Cerebellar cortex (tissue), 1 donor: ENCODE measurements at regions not wholly inside any gene's neighbourhood (a gene's known extent, or its start where the extent isn't known, plus 50 kb on each side); places are given as distances from the start of the nearest gene placed in this dataset.
"Not testable (repeated sequence)": the region's sequence is repeated elsewhere in the genome, so short reads cannot be mapped to it uniquely, and the experiment has no call there.

Experiments
- DNase-seq: peaks from one replicate; pipeline ENCODE4 v3.0.0-alpha.2; 2015; ENCODE audit warnings: low spot score

- no peak for DNase-seq
These were observed 56.2 kb upstream of the ANXA1 start for GRCh38 chr9:73095425-73095824.

DNA sequence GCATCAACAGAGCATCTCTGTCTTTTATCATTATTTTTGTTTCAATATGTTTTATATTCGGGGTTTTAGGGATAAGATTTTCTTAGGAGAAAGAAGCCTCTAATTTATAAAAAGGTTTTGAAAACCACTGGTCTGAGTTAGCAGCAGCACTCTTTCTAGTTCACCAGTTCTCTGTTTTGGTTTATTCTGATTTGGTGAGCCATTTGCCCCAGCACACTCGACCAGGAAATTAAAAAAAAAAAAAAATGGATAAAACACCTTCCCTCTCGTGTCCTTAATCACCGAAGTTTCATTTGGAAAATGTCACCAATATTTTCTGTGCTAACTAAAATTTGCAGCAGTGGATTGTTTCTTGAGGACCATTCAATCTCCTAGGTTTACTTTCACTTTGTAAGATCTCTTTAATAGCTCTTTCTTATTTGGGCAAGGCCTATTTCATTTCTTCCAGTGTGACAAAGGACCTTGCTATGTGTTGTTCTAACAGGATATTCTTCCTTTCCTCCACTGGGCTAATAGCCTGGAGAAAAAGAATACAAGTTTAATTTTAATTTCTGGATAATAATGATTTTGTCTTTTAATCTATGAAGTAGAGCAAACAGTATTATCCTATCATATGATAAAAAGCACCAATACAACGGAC is 57.8 kb upstream of the ANXA1 start:
- no peak for DNase-seq

DNA sequence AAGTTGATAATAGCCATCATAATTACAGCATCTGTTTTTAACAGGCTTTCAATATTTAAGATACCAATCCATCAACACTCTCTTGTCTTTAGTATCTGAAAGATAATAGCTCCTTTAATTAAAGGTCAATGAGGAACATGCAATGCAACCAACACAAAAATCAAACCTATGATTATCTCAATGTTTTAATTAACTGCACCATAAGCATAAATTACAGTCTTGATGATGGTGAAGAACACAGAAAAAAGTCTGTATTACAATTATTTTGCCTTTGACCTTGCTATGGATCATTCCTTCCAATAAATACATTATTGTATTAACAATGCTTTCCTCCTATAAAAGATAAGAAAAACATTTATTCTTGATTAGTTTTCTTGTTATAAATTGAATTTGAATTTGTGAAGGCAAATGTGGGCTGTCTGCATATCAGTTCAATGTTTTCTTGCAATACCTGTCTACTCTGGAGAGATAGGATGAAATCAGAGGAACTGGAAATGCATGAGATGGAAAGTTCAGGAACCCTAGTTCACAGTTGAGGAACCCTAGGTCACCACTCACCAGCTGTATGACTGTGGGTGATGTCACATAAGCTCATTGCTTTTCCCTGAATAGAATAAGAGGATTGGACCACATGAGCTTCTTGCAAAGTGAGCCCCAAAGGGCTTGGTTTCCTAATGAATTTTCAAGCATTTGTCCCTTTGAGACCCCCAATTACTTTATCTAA is 58.5 kb upstream of the ANXA1 start:
- DNase-seq = no peak

DNA sequence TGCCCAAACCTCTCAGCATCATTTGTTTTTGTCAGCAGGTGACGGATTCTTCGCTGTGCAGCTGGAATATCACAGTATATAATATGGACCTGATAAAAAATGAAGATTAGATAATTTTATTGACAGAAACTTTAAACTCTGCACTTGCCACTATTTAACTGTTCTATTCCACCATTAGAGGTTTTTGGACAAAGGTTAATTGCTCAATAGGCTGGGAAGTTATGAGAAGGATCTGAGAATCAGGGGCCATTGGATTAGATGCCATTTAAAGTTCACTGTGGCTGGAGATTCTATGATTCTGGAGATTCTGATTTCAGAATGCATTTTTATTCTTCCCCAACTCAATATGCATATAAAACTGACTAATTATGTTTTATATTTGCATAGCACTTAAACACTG is 59.8 kb upstream of the ANXA1 start:
- no peak for DNase-seq

DNA sequence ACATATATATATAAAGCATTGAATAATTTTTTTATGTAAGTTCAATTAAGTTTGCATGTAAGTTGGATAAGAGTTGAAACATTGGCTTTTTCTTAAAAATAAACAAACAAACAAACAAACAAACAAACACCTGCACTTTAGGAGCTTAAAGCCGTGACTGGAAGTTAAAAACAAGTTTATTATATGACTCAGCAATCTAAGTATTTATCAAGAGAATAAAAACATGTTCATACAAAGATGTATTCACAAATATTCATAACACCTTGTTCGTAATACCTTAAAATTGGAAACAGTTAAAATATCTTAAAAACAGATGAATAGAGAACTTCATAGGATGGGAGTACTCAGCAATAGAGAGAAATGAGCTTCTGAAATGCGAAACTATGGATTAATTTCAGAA is 61.5 kb upstream of the ANXA1 start:
- no peak for DNase-seq

DNA sequence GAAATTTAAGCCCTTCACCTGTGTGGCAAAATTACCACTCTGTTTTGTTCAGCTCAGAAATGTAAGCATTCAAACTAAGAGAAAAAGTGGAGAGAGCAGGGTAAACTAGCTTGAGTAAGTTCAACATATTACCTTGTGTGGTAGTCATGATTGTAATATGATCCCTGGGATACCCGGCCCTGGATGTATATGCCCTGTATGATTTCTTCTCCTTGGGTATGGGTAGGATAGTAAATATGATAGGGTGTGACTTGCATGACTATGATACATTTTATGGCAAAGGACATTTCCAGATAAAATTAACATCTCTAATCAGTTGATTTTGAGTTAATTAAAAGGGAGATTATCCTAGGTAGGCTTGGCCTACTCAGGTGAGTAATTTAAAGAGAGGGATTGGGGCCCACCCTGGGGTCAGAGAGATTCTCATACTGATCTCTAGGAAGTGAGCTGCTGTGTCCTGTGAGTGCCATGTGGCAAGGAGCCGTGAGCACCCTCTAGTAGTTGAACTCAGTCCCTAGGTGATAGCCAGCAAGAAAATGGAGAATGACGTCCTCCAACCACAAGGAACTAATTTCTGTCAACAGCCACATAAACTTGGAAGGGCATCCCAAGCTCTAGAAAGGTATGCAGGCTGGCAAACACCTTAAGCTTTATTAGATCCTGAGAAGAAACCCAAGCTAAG is 62.2 kb upstream of the ANXA1 start:
- no peak for DNase-seq

DNA sequence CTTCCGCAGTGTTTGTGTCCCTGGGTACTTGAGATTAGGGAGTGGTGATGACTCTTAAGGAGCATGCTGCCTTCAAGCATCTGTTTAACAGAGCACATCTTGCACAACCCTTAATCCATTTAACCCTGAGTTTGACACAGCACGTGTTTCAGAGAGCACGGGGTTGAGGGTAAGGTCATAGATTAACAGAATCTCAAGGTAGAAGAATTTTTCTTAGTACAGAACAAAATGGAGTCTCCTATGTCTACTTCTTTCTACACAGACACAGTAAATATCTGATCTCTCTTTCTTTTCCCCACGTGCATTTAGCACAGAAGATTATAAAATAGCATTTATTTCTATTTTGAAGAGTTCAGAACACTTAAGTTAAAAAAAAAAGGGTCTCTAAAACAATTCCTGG is 63.8 kb upstream of the ANXA1 start:
- DNase-seq = not testable (repeated sequence)

DNA sequence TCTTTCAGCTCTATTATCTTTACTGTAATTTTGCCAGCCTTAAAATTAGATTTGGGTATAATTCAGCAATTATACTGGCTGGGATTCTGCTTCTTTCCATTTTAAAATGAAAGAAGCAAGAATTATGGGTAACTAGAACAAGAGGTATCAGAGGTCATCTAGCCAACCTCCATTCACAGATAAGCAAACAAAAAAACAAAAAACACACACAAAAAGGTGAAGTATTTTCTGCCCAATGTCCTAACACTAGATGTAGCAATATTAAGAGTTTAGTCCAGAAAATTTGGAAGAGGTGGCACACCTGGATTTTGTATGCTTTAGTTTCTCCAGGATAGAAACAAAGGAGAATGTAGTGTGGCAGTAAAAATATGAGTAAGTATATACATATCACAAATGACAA is 68.1 kb upstream of the ANXA1 start:
- DNase-seq = no peak

GRCh38 chr9:73081979-73082657 is 69.5 kb upstream of the ANXA1 start:
- peak; percentile 41 for DNase-seq

DNA sequence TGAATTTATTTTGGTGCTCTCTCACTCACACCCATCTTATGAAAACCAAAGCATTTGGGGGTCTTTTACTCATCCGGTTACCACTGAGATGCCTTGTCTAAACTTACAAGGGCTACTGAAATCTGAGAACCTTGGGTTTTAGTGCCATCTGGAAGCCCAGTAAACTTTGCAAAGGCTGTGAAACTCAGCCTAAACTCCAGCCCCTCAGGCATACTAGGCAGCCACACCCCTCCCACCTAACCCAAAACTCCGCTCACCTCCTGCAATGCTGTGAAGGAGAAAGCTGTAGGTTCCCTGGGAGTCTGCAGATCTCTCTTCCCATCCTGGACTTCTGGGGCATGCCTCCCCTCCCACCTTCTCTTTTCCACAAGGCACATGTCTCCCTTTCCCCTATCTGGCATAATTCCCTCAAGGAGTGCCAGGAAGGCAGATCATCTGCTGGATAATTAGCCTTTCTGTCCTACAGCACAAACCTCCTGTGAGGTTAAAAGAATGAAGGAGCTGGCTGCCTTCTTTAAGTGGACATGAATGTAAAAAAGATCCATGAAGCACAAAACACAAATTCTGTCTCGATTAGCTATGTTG is 71.5 kb upstream of the ANXA1 start:
- no peak for DNase-seq

- no peak for DNase-seq
These were observed 72.3 kb upstream of the ANXA1 start for GRCh38 chr9:73079326-73079725.

- DNase-seq = no peak
These were observed 74.0 kb upstream of the ANXA1 start for GRCh38 chr9:73077625-73078030.

- no peak for DNase-seq
These were observed 74.7 kb upstream of the ANXA1 start for GRCh38 chr9:73076970-73077369.

DNA sequence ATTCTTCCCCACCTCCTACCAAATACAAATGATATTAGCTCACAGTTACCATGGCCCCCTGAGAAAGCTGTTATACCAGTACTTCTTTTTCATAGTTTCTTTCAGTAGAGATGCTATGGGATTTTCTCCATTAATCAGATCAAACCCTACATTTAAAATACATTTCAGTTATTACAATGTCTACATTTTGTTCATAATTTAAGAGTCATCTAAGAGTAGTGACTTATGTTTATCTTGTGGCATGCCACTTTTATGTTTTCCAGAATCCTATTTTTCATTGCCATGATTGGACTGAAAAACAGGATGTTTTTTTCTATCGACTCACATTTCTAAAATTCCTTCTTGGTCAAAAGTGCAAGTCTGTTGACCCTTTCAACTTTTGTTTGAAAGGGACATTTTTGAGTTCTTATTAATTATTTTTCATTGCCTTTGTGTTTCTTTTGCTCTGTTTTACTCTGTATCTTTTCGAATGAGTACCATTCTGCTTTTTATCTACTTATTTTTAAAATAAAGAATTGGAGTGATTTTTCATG is 77.4 kb upstream of the ANXA1 start:
- DNase-seq = no peak

GRCh38 chr9:73073337-73074175 is 78.1 kb upstream of the ANXA1 start:
- no peak for DNase-seq

DNA sequence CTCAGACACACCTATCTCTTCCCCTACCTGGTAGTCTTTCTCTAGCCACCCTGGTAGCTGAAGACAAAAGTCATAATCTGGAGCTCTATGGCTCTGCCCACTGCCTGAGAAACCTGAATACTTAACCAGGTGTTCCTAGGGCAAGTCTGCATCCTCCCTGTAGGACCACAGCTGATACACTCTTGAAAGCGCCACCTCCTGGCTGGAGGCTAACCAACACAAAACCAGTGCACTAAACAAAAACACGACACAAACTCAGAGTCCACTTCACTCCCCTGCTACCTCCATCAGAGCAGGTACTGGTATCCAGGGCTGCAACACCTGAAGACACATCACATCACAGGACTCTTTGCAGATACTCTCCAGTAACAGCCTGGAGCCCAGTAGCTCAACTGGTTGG is 84.6 kb upstream of the ANXA1 start:
- no peak for DNase-seq

DNA sequence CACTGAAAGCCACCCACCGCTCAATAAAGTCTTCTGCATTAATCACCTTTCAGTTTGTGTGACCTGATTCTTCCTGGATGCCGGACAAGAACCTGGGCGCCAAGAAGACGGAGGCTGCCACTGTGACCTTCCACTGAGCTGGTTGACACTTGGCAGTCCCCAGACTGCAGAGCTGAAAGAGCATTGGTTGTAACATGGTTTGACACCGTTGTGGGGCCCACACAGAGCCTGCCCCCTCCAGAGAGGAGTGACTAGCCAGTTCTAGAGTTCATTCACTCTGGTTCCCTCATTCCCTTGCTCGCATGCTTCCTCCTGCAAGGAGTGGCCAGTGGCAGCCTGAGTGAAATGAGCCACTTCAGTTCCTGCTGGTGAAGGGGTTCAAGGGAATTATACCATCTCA is 86.2 kb upstream of the ANXA1 start:
- DNase-seq = no peak

DNA sequence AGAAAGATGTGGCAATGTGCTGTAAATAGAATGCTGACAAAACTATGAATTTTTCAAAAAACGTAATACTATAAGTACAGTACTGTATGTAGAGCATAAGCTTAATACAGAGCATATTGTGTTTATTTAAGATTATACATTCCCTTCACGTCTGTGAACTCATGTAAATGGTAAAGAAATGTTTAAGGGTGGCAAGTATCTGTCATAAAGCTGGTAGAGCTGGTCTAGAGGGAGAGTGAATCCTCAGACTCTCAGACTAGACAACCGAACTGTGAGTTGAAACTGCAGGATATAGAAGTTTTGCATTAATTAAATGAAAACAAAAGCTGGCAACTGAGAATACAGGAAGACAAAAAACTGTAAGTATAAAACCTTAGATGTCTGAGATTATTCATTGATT is 87.3 kb upstream of the ANXA1 start:
- DNase-seq = no peak

- DNase-seq = no peak
These were observed 90.5 kb upstream of the ANXA1 start for GRCh38 chr9:73061146-73061545.

GRCh38 chr9:73059247-73059646 is 92.4 kb upstream of the ANXA1 start:
- DNase-seq = no peak

DNA sequence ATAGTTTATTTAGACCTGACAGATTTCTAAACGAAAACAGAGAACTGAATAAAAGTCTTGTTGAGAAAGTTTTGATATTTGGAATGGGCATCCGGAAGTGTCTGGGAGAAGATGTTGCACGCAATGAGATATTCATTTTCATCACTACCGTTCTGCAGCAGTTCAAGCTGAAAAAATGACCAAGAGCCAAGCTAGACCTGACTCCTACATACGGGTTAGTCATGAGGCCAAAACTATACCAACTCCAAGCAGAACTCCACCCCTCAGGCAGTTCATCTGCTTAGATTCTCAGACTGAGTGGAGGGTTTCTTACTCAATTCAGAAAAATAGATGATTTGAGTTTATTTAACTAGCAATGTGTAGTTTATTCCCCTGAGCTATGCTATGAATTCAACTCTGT is 95.4 kb upstream of the ANXA1 start:
- DNase-seq = no peak
